HEK293T (cell line): ENCODE measurements at regions not wholly inside any gene's neighbourhood (a gene's known extent, or its start where the extent isn't known, plus 50 kb on each side); places are given as distances from the start of the nearest gene placed in this dataset.

Source experiments
- ARNT ChIP-seq: fragments of 450-650 bp; IDR thresholded peaks from 2 replicates; pipeline ENCODE4 v1.6.1; 2017; ENCODE audit warnings: mild to moderate bottlenecking
- BHLHE40 ChIP-seq: fragments of 450-650 bp; IDR thresholded peaks from 2 replicates; pipeline ENCODE4 v1.6.1; 2016; ENCODE audit warnings: mild to moderate bottlenecking, moderate library complexity, borderline replicate concordance
- ELF4 ChIP-seq: fragments of 450-650 bp; IDR thresholded peaks from 2 replicates; pipeline ENCODE4 v1.6.1; 2017; ENCODE audit warnings: antibody characterized with exemption
- FOXA1 ChIP-seq: fragments of 450-650 bp; IDR thresholded peaks from 2 replicates; pipeline ENCODE4 v1.6.1; 2016; ENCODE audit warnings: mild to moderate bottlenecking
- FOXK2 ChIP-seq: fragments of 450-650 bp; IDR thresholded peaks from 2 replicates; pipeline ENCODE4 v1.6.1; 2016; ENCODE audit warnings: mild to moderate bottlenecking
- FOXM1 ChIP-seq: fragments of 450-650 bp; IDR thresholded peaks from 2 replicates; pipeline ENCODE4 v1.6.1; 2017; ENCODE audit warnings: mild to moderate bottlenecking, borderline replicate concordance
- HDGF ChIP-seq: fragments of 450-650 bp; IDR thresholded peaks from 2 replicates; pipeline ENCODE4 v1.6.1; 2017; ENCODE audit warnings: antibody characterized with exemption, borderline replicate concordance
- SP1 ChIP-seq: fragments of 450-650 bp; IDR thresholded peaks from 2 replicates; pipeline ENCODE4 v1.6.1; 2017
- SUZ12 ChIP-seq: fragments of 450-650 bp; IDR thresholded peaks from 2 replicates; pipeline ENCODE4 v1.6.1; 2016; ENCODE audit warnings: mild to moderate bottlenecking
- TARDBP ChIP-seq: fragments of 450-650 bp; IDR thresholded peaks from 2 replicates; pipeline ENCODE4 v1.6.1; 2016
- TF ChIP-seq, protein P1 (sequence below): fragments of 450-650 bp; IDR thresholded peaks from 2 replicates; pipeline ENCODE4 v1.6.1; 2016

DNA sequence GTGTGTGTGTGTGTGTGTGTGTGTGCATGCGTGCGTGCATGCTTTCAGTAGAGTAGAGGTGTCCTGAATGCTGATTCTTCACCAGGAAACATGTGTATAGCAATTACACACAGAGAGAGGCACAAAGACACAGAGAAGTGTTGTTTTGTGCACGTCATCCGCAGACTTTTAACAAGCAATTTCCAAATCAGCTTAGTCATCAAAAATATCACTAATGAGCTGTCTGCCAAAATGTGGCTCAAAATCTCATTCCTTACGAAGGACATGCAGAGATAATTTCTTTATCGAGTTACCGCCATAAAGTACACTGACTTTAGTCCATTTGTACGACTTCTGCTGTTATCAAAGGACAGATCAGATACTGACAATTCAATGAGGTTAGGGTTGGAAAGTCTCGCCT, 274.9 kb upstream of the RARB start:
- TF ChIP-seq FOXA1 (no peak), SUZ12 (no peak), BHLHE40 (no peak), ELF4 (no peak), FOXK2 (no peak), HDGF (no peak), FOXM1 (no peak), TARDBP (no peak), SP1 (no peak), ARNT (no peak)
- TF ChIP-seq, protein P1, sequence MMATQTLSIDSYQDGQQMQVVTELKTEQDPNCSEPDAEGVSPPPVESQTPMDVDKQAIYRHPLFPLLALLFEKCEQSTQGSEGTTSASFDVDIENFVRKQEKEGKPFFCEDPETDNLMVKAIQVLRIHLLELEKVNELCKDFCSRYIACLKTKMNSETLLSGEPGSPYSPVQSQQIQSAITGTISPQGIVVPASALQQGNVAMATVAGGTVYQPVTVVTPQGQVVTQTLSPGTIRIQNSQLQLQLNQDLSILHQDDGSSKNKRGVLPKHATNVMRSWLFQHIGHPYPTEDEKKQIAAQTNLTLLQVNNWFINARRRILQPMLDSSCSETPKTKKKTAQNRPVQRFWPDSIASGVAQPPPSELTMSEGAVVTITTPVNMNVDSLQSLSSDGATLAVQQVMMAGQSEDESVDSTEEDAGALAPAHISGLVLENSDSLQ, result no peak
